Adrenal gland (tissue), 5 donors: ENCODE measurements at regions not wholly inside any gene's neighbourhood (a gene's known extent, or its start where the extent isn't known, plus 50 kb on each side); places are given as distances from the start of the nearest gene placed in this dataset.

Source experiments
- CTCF ChIP-seq, 6 experiments: fragments of 450-650 bp in 4 of 6; fragments of 200-600 bp in 2 of 6; sonication (generic) in 1 of 6; IDR thresholded peaks; 1 replicate in 5 of 6; 2 replicates in 1 of 6; pipeline versions ENCODE4 v1.5.1 to v1.8.0; 2016 to 2021; ENCODE audit warnings: antibody characterized with exemption in 6 of 6, mild to moderate bottlenecking in 2 of 6, moderate library complexity in 1 of 6
- POLR2A ChIP-seq, 2 donors: fragments of 450-650 bp; IDR thresholded peaks; one replicate each; pipeline ENCODE4 v1.6.1; 2017; ENCODE audit warnings: antibody characterized with exemption in 2 of 2, mild to moderate bottlenecking in 2 of 2, moderate library complexity in 1 of 2
- donor health status: DM: no; HTN: no; CAD: no.

DNA sequence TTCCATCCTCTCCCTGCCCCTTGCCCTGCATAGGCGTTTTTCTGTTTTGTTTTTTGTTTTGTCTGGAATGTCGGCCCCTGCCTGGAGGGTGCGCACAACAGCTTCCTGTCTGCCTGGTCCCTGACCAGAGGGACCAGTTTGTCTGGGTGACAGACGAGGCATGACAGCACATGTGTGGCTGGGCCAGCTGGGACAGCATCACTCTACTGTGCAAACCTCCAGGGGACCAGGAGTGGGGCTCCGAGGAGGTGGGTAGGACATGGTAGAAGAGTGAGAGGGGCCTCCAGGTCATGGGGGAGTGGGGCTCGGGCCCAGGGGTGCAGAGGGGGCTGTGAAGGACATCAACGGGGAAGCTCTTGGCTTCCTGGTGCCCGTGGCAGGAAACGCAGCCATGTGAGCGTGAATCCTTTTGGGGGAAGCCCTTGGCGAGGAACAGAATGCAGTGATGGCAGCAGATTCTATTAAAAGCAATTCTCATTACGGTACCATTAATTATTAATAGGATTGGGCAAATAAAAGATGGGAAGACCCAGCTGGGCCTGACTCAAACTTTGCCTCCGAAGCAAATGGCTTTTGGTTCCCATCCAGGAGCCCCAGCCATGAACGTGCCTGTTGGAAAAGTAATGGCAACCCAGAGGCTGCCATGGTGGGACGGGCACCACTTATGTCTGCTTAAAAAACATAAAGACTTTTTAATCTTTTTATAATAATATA, 184.4 kb upstream of the IER5L start:
- TF ChIP-seq CTCF (IDR thresholded peaks at IDR 0.05) (no peak), POLR2A (IDR thresholded peaks at IDR 0.05) (no peak)
